ENCODE measurements at regions not wholly inside any gene's neighbourhood (a gene's known extent, or its start where the extent isn't known, plus 50 kb on each side); places are given as distances from the start of the nearest gene placed in this dataset.

DNA sequence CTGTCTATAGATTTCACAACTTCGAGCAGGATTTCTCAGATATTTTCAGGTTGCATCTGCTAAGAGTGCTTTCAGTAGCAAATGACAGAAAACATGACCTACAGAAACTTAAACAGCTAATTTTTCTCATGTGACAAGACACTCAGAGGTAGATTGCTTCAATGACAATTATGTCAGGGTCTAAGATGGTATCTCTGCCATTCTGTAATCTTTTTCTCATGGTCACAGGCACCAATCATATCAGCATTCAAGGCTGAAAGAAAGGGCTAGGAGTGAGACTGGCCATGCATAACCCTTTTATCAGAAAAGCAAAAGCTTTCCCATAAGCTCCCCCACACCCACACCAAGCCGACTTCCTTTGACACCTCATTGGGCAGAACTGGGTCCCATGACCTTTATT is 450.5 kb upstream of the FAR2 start:
- TF ChIP-seq, protein P1, sequence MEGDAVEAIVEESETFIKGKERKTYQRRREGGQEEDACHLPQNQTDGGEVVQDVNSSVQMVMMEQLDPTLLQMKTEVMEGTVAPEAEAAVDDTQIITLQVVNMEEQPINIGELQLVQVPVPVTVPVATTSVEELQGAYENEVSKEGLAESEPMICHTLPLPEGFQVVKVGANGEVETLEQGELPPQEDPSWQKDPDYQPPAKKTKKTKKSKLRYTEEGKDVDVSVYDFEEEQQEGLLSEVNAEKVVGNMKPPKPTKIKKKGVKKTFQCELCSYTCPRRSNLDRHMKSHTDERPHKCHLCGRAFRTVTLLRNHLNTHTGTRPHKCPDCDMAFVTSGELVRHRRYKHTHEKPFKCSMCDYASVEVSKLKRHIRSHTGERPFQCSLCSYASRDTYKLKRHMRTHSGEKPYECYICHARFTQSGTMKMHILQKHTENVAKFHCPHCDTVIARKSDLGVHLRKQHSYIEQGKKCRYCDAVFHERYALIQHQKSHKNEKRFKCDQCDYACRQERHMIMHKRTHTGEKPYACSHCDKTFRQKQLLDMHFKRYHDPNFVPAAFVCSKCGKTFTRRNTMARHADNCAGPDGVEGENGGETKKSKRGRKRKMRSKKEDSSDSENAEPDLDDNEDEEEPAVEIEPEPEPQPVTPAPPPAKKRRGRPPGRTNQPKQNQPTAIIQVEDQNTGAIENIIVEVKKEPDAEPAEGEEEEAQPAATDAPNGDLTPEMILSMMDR (IDR thresholded peaks at IDR 0.05), result no peak
- no peak for TF ChIP-seq POLR2A (IDR thresholded peaks at IDR 0.05)
